H7 (cell line): ENCODE measurements at regions not wholly inside any gene's neighbourhood (a gene's known extent, or its start where the extent isn't known, plus 50 kb on each side); places are given as distances from the start of the nearest gene placed in this dataset.

Source experiments
- DNase-seq: peaks from one replicate; pipeline ENCODE4 v3.0.0; 2012
- H3K27me3 ChIP-seq: 2 replicates; pipeline ENCODE4 v1.6.0; 2011; ENCODE audit warnings: mild to moderate bottlenecking, low read length; ENCODE audit not compliant: control insufficient read depth, insufficient read depth
- H3K36me3 ChIP-seq: replicated peaks from 2 replicates; pipeline ENCODE4 v1.5.1; 2011; ENCODE audit warnings: low read length; ENCODE audit not compliant: control insufficient read depth, insufficient read depth
- H3K4me3 ChIP-seq: 2 replicates; pipeline ENCODE4 v1.5.1; 2011; ENCODE audit warnings: low read depth, mild to moderate bottlenecking, control low read depth, low read length, moderate library complexity; ENCODE audit not compliant: insufficient read depth

DNA sequence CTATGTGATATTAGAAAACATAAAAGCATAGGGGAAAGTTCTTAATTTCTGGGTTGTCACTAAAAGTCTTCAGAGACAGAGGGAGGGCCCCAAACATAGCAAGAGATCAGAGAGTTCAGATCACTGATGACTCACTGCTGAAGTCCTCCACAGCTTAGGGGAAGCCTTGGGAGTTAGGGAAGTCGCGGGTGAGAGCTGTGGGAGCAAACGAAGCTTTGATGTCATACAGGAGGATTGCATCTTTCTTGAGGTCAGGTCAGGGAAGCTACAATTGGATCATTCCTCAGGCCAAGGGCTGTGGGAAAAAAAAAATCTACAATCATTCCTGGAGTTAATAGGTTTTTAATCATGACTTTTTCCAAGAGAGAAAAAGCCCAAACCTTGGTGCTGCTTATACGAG is 96.2 kb downstream of the COPS8 start:
- Histone ChIP-seq H3K36me3 (no peaks in the 10 kb centered on the region), H3K4me3 (no peak overlapping the region), H3K27me3 (no peaks in the 10 kb centered on the region)
- no peak for DNase-seq

DNA sequence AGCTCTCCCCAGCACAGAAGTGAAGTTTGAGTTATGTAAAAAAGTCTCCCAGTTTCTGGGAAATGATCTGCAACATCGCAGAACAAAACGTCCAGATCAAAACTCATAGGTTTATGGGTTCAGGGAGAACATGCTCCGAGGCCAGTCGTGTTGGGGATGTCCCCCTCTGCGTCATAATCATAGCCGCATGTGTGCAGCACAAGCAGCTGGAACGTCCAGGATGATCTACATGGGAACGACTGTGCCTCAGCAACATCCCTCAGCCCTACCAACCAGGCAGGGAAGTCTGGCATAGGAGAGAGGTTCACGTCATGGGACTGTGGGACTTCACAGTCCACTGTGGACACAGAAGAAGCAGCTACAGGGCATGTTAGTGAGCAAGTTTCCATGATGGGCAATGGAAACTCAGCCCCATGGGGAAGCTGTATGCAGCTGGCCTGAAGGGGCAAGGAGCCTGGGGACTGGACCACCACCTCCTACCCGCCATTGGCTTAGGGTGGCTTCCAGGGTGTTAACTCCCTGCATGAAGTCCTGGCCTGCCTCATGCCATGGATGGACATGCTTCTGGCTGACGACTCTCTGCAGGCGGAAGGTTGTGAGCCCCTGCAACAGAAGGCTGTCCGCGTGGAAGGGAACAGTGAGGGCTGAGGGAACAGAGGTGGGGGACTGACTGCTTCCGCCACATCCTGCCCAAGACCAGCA is 96.9 kb downstream of the COPS8 start:
- Histone ChIP-seq H3K27me3 (no peaks in the 10 kb centered on the region), H3K4me3 (no peak overlapping the region), H3K36me3 (no peaks in the 10 kb centered on the region)
- no peak for DNase-seq

DNA sequence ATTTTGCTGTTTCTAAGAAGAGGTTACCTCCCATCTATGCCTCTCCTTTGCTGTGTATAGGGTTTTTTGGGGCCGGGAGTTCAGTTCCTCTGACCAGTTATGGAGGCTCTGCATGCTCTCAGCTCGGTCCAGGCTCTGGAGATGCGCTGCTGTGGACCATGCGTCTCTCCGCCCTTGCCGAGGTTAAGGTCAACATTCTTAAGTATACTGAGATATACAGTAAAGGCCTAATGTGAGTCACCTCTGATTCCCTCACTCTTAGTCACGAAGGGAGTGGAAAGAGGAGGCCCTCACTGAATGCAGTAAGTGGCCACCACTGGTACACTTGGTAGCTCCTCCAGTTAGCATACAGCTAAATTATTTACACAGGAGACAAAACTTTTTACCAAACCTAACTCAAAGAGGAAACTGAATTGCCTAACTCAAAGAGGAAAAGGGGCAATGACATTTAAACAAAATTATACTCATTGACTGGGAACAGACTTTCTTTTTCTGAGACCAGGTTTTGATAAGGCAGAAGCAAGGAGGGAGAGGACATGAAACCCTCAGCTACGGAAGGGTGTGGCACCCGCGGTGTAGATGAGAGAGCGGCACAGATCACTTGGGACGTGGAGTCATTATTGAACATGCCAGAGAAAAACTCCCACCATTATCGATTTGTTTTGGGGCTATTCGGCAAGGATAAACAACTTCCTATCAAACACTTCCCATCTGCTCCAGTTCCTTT is 98.7 kb downstream of the COPS8 start:
- H3K27me3 ChIP-seq: no peaks in the 10 kb centered on the region
- DNase-seq: no peak

DNA sequence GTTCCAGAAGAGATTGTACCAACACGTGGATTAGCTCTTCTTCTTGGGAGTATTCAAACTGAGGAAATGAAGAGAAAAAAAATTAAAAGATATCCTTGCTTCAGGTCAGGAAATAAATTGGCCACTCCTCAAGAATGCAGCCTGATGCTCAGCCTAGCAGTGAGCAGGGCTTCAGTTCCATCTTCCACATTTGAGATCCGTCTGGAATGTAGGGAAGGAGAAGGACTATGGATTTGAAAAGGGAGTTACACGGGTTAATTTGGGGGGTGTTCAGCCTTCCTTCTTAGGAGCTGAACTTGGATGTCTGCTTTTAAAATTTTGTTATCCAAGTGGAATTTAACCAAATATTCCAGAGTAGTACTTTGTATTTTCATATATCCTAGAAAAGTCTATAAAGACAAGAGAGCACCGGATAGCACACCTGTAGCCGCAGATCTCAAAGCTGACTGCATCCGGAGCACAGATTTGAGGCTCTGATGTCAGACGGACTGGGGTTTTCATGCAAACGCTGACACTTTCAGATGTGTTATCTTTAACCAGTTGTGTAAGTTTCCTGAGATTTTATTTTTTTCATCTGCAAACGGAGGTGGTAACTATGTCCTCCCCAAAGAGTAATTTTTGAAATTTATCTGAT is 99.3 kb downstream of the COPS8 start:
- Histone ChIP-seq H3K4me3 (no peak overlapping the region), H3K27me3 (no peaks in the 10 kb centered on the region), H3K36me3 (no peaks in the 10 kb centered on the region)
- DNase-seq: no peak

More for the DNA sequence above, 98.7 kb downstream of the COPS8 start:
- Histone ChIP-seq H3K4me3 (no peak overlapping the region), H3K36me3 (no peaks in the 10 kb centered on the region)

DNA sequence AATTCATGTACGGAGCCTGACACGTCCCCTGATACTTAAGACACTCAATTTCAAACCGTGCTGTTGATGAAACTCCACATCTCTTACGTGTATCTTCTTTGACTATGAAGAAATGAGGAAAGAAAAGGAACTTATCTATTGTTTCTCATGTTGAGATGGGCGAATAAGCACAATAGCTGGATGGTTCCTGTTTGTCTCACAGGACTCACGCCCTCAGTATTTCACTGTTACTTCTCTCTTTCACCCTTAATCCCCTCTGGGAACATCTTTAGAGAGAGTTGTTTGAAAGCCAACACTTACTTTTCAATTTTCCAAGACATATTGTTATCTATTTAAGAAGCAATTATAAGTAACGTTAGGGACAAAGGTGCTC is 99.8 kb downstream of the COPS8 start:
- Histone ChIP-seq H3K4me3 (no peak overlapping the region), H3K36me3 (no peaks in the 10 kb centered on the region), H3K27me3 (no peaks in the 10 kb centered on the region)
- DNase-seq: no peak

DNA sequence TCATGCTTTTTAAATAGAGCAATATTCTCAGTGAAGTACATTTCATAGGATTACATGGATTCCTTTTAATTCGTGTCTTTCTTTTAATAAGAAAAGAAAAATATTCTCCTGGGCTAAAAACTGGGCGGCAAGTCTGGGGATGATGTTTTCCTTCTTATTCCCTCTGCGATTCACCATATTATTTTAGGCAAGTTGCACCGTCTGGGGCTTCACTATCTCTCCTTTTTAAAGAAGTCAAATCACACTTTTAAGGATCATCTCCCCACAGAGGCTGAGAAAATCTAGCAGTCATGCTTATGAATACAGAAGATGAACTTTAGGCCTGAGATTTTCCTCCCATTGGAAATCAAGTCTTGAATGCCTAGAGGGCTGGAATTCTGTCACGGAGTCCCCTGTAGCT is 104.1 kb downstream of the COPS8 start:
- Histone ChIP-seq H3K36me3 (no peaks in the 10 kb centered on the region), H3K4me3 (no peak overlapping the region), H3K27me3 (no peaks in the 10 kb centered on the region)
- DNase-seq: no peak

DNA sequence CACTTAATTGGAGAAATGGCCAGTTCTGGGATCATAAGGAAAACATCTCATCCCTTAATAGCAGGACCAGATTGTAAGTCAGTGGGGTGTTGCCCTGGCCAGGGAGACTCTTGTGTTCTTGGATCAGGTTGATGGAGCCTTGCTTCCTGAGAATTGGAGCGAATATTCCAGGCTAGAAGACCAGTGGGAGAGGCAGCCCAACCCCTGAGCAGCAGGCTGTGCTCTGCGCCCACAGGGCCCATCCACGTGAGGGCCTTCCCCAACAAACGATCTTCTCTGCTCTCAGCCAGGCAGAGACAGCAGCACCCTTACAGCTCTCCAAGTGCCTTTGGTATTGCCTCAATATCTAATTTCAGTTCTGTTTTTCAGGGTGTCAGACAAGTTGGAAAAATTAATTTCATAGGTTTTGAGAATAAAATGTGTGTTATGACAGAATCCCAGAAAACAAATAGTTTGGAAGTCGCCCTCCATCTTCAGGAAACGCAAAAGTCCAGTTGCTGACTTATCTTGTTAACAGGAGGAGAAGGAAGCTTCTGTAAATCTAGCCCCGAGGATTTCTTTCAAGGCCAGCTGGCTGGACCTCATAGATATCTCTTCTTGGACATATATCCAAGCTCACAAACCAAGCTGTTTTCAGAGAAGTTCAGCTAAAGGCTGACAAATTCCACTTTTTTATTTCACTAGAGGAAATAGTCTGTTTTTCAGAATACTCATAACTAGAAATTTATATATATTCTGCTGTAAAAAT is 105.5 kb downstream of the COPS8 start:
- Histone ChIP-seq H3K36me3 (no peaks in the 10 kb centered on the region), H3K4me3 (no peak overlapping the region), H3K27me3 (peaks cover 2% of the 10 kb centered on the region)
- DNase-seq: no peak

DNA sequence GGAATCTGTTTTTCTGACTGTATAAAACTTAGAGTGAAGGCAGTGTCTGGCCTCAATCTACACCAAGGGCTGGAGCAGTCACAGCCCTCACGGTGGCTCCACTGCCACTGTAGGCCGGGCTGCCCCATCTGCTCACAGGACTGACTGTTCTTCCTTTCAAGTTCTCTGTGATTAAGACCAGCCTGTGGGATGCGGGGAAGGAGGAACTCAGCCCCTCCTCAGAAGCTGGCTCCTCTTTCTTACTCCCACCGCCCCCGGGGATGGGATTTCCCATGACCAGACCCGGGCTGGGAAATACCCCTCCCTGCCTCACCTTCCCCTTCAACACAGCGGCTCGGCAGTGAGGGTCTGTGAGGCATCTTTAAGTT is 106.0 kb downstream of the COPS8 start:
- H3K36me3 ChIP-seq: no peaks in the 10 kb centered on the region
- H3K4me3 ChIP-seq: no peak overlapping the region
- peak; percentile 35 for DNase-seq
- peaks cover 2% of the 10 kb centered on the region for H3K27me3 ChIP-seq

DNA sequence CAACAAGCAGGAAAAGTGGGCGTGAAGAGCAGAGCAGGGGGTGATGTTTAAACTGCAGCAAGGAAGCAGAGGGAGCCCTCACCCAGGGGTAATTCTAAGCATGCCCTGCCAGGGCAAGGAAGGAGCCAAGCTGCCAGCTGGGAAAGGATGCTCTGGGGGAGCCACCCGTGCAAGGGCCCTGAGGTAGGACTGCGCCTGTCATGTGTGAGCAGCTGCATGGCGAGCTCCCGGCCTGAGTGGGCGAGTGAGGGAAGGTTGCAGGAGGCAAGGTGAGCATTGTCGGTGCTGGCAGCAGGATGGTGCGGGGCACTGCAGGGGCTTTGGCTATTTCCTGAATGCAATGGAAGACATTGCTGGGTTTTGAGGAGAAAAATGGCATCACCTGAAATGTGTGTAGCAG is 107.2 kb downstream of the COPS8 start:
- Histone ChIP-seq H3K27me3 (peaks cover 2% of the 10 kb centered on the region), H3K36me3 (no peaks in the 10 kb centered on the region), H3K4me3 (no peak overlapping the region)
- no peak for DNase-seq

DNA sequence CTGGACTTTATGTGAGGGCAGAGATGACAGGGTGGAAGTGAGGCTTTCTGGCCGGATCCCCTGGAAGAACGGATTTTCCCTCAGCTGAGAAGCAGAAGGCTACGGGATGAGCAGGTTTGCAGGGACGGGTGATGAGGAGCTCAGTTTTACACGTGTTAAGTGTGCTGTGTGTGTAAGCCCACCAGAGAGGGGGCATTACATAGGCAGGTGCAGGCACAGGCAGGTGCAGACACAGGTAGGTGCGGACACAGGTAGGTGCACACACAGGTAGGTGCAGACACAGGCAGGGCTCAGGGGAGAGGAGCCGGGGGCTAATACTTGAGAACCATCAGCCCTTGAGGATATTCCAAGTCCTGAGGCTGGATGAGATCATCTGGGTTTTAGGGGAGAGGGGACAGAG is 107.7 kb downstream of the COPS8 start:
- no peak overlapping the region for H3K4me3 ChIP-seq
- peaks cover 2% of the 10 kb centered on the region for H3K27me3 ChIP-seq
- H3K36me3 ChIP-seq: no peaks in the 10 kb centered on the region
- DNase-seq: no peak

DNA sequence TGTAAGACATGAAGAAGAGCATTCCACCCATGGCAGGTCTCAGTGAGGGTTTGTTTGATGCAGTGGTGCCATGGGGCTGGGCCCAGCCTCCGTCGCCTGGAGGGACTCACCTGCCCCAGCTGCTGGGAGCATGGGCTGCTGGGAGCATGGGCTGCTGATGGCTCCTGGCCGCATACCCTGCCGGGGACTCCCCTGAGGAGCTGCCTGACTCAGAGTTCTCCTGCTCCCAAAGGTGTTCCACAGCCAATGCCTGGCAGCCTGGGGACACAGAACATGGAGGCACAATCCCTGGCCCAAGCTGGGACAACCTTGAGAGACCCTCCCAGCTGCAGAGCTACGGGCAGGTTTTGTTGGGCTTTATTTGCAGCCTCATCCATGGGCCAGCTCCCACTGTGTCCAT is 108.4 kb downstream of the COPS8 start:
- peaks cover 2% of the 10 kb centered on the region for H3K27me3 ChIP-seq
- H3K36me3 ChIP-seq: no peaks in the 10 kb centered on the region
- no peak overlapping the region for H3K4me3 ChIP-seq
- DNase-seq: no peak

DNA sequence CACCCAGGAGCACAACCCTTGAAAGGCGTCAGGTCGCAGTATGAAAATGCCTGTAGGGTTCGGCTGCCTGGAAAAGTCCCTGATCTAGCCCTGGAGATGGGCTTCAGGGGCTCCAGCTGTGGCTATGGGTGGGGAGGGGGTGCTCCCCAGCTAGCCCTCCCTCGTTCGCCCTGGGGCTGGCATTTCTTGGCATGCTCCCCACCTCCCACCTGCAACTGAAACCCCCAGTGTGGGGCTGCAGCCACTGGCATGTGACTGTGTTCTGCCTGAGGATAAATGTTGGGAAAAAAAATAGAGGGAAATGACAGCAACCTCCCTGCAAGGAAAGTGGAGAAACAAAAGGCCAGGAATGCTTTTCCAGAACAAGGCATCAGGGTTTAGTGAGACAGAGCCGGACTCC is 109.2 kb downstream of the COPS8 start:
- H3K4me3 ChIP-seq: no peak overlapping the region
- DNase-seq: no peak
- H3K36me3 ChIP-seq: no peaks in the 10 kb centered on the region
- peaks cover 2% of the 10 kb centered on the region for H3K27me3 ChIP-seq

DNA sequence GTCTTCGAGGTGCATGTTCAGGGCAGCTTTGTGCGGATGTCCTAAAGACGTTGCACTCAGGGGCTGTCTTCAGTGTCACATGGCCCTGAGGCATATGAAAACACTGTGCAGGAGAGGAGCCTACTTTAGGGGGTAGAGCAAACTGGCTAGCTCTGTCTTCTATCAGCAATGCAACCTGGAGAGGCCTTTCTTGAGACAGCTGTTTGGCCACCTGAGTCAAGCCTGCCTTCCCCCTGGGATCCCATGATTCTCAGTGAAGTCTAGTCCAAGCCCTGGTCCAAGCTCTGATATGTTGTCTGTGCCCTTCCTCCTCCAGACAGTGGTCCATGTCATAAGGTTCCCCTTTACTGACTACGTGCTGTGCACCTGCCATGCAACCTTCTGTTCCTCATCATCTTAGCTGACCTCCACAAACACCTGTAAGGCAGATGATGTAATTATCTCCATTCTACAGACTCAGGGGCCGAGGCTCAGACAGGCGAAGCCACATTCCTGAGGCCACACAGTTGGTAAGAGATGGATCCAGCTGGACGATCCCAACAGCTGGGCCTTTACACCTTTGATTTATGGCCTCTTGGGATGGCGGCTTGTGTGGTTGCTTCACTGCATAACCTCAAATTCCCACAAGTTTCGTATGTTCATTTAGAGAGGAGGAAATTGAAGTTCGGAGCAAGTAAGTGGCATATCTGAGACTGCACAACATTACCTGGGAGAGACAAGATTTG is 109.9 kb downstream of the COPS8 start:
- Histone ChIP-seq H3K4me3 (no peak overlapping the region), H3K36me3 (no peaks in the 10 kb centered on the region), H3K27me3 (peaks cover 2% of the 10 kb centered on the region)
- no peak for DNase-seq

DNA sequence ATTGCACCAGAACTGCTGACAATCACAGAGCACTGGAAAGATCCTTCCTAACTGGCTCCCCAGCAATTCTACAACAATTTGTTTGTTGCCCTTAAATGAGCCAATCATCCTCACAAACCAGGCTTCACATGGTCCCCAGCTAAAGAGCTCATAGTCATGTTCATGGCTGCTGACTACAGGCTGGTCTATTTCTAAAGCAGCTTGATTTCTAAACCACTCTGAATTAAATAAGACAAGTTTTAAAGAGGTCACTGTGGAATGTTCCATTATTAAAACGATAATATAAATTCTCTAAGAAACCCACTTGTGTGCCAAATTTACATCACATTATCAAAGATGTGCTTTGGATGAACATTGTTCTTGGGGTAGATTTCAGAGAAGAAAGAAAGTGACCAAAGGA is 110.7 kb downstream of the COPS8 start:
- H3K27me3 ChIP-seq: peaks cover 2% of the 10 kb centered on the region
- DNase-seq: no peak
- H3K36me3 ChIP-seq: no peaks in the 10 kb centered on the region
- H3K4me3 ChIP-seq: no peak overlapping the region
